SU-DHL-6 (cell line): ENCODE measurements at regions not wholly inside any gene's neighbourhood (a gene's known extent, or its start where the extent isn't known, plus 50 kb on each side); places are given as distances from the start of the nearest gene placed in this dataset.
"Not testable (repeated sequence)": the region's sequence is repeated elsewhere in the genome, so short reads cannot be mapped to it uniquely, and the experiment has no call there.

Source experiments
- H2AFZ ChIP-seq: fragments of 200-600 bp; sonication (generic); 2 replicates; pipeline ENCODE4 v1.6.1; 2014; ENCODE audit warnings: low read depth, mild to moderate bottlenecking, moderate library complexity, mixed read lengths, antibody characterized with exemption, low read length; ENCODE audit not compliant: severe bottlenecking
- H3F3A ChIP-seq: fragments of 200-600 bp; shearing (Covaris generic); 2 replicates; pipeline ENCODE4 v1.6.0; 2016; ENCODE audit warnings: antibody characterized with exemption, mild to moderate bottlenecking; ENCODE audit not compliant: insufficient read depth
- H3K27ac ChIP-seq: fragments of 200-600 bp; sonication (generic); 2 replicates; pipeline ENCODE4 v1.5.1; 2016; ENCODE audit warnings: low read depth, mild to moderate bottlenecking, low read length, moderate library complexity, mixed read lengths
- H3K27me3 ChIP-seq: fragments of 200-600 bp; sonication (generic), shearing (Covaris generic); 2 replicates; pipeline ENCODE4 v1.6.0; 2014; ENCODE audit warnings: mild to moderate bottlenecking, low read length
- H3K36me3 ChIP-seq: fragments of 200-600 bp; sonication (generic); 2 replicates; pipeline ENCODE4 v1.6.1; 2014; ENCODE audit warnings: mild to moderate bottlenecking, low read length, mixed read lengths
- H3K4me2 ChIP-seq: fragments of 300-600, 200-600 bp; shearing (Covaris generic), sonication (generic); 2 replicates; pipeline ENCODE4 v1.6.0; 2014; ENCODE audit warnings: low read length, low read depth, mild to moderate bottlenecking; ENCODE audit not compliant: poor library complexity, severe bottlenecking
- H3K4me3 ChIP-seq: fragments of 200-600 bp; sonication (generic); 2 replicates; pipeline ENCODE4 v1.5.1; 2014; ENCODE audit warnings: antibody characterized with exemption, low read length, mild to moderate bottlenecking, mixed read lengths; ENCODE audit not compliant: insufficient read depth, poor library complexity, severe bottlenecking
- H3K79me2 ChIP-seq: fragments of 200-600 bp; sonication (generic); 2 replicates; pipeline ENCODE4 v1.6.1; 2014; ENCODE audit warnings: mild to moderate bottlenecking, low read length, moderate library complexity; ENCODE audit not compliant: insufficient read depth
- H3K9ac ChIP-seq: fragments of 200-600 bp; sonication (generic); 2 replicates; pipeline ENCODE4 v1.7.0; 2014; ENCODE audit warnings: mild to moderate bottlenecking, low read length
- H3K9me2 ChIP-seq: fragments of 200-600 bp; sonication (generic); replicated peaks from 2 replicates; pipeline ENCODE4 v1.6.1; 2014; ENCODE audit warnings: low read length; ENCODE audit not compliant: insufficient read depth
- H3K9me3 ChIP-seq: fragments of 200-600 bp; sonication (generic); 2 replicates; pipeline ENCODE4 v1.6.1; 2014; ENCODE audit warnings: low read length, mixed read lengths; ENCODE audit not compliant: insufficient read depth
- H4K20me1 ChIP-seq: fragments of 200-600 bp; sonication (generic); 2 replicates; pipeline ENCODE4 v1.6.1; 2014; ENCODE audit warnings: low read depth, mild to moderate bottlenecking, antibody characterized with exemption, low read length, moderate library complexity, mixed read lengths
- CTCF ChIP-seq: fragments of 200-600 bp; sonication (generic); IDR thresholded peaks from one replicate; pipeline ENCODE4 v1.5.1; 2017; ENCODE audit warnings: antibody characterized with exemption, mild to moderate bottlenecking, low read length, moderate library complexity; ENCODE audit not compliant: insufficient read depth, poor library complexity, severe bottlenecking
- EZH2phosphoT487 ChIP-seq: fragments of 200-600 bp; sonication (generic), shearing (Covaris generic); conservative IDR thresholded peaks from 2 replicates; pipeline ENCODE4 v1.6.1; 2018; ENCODE audit warnings: mild to moderate bottlenecking, antibody characterized with exemption, low read length, moderate library complexity, mixed read lengths

GRCh38 chr11:122406466-122406865, 249.1 kb upstream of the UBASH3B start:
- no peaks in the 10 kb centered on the region for H3K27me3 ChIP-seq
- TF ChIP-seq CTCF (no peak), EZH2phosphoT487 (no peak)
- H3K27ac ChIP-seq, result no peak overlapping the region
- no peaks in the 10 kb centered on the region for H3F3A ChIP-seq
- no peaks in the 10 kb centered on the region for H4K20me1 ChIP-seq
- no peaks in the 10 kb centered on the region for H3K36me3 ChIP-seq
- no peaks in the 10 kb centered on the region for H3K79me2 ChIP-seq
- no peak overlapping the region for H3K4me3 ChIP-seq
- no peak overlapping the region for H3K9ac ChIP-seq
- no peak overlapping the region for H2AFZ ChIP-seq
- no peaks in the 10 kb centered on the region for H3K9me3 ChIP-seq
- H3K4me2 ChIP-seq, result no peak overlapping the region
- H3K9me2 ChIP-seq, result no peaks in the 10 kb centered on the region

- Histone ChIP-seq H3K79me2 (no peaks in the 10 kb centered on the region), H3K4me3 (no peak overlapping the region), H3K36me3 (no peaks in the 10 kb centered on the region), H2AFZ (no peak overlapping the region), H3K9ac (no peak overlapping the region), H3F3A (no peaks in the 10 kb centered on the region), H4K20me1 (no peaks in the 10 kb centered on the region), H3K27ac (no peak overlapping the region), H3K9me2 (no peaks in the 10 kb centered on the region), H3K9me3 (no peaks in the 10 kb centered on the region), H3K27me3 (no peaks in the 10 kb centered on the region), H3K4me2 (no peak overlapping the region)
- no peak for TF ChIP-seq CTCF
- no peak for TF ChIP-seq EZH2phosphoT487
Measured at GRCh38 chr11:122405547-122406341, 249.8 kb upstream of the UBASH3B start.

- Histone ChIP-seq H3K79me2 (no peaks in the 10 kb centered on the region), H4K20me1 (no peaks in the 10 kb centered on the region), H3K9me3 (no peaks in the 10 kb centered on the region), H3K9ac (no peak overlapping the region), H3K9me2 (no peaks in the 10 kb centered on the region), H3K4me3 (no peak overlapping the region), H2AFZ (no peak overlapping the region), H3K36me3 (no peaks in the 10 kb centered on the region), H3K4me2 (no peak overlapping the region), H3K27me3 (no peaks in the 10 kb centered on the region), H3F3A (no peaks in the 10 kb centered on the region), H3K27ac (no peak overlapping the region)
- TF ChIP-seq CTCF, result no peak
- no peak for TF ChIP-seq EZH2phosphoT487
Measured at GRCh38 chr11:122404571-122404970, 251.0 kb upstream of the UBASH3B start.

GRCh38 chr11:122401581-122401980, 253.9 kb upstream of the UBASH3B start:
- not testable (repeated sequence) for H3K9ac ChIP-seq, H3K4me3 ChIP-seq, H3K27ac ChIP-seq, H3K9me2 ChIP-seq, H3K9me3 ChIP-seq, H3K4me2 ChIP-seq, H3K79me2 ChIP-seq, H3F3A ChIP-seq, H3K27me3 ChIP-seq, H4K20me1 ChIP-seq, H2AFZ ChIP-seq, H3K36me3 ChIP-seq
